HL-60 (cell line): ENCODE measurements at regions not wholly inside any gene's neighbourhood (a gene's known extent, or its start where the extent isn't known, plus 50 kb on each side); places are given as distances from the start of the nearest gene placed in this dataset.

Experiments used
- GABPA ChIP-seq: IDR thresholded peaks from 2 replicates; pipeline ENCODE4 v1.6.1; 2012; ENCODE audit warnings: low read depth
- POLR2AphosphoS5 ChIP-seq: IDR thresholded peaks from 2 replicates; pipeline ENCODE4 v1.6.1; 2012; ENCODE audit warnings: low read depth
- TF ChIP-seq, protein P1 (sequence below): IDR thresholded peaks from one replicate; pipeline ENCODE4 v1.5.1; 2011; ENCODE audit warnings: low read length, control low read depth, inconsistent platforms; ENCODE audit not compliant: insufficient read depth
- TF ChIP-seq, protein P2 (sequence below): IDR thresholded peaks from 2 replicates; pipeline ENCODE4 v1.6.1; 2012; ENCODE audit warnings: low read depth; ENCODE audit not compliant: insufficient replicate concordance

DNA sequence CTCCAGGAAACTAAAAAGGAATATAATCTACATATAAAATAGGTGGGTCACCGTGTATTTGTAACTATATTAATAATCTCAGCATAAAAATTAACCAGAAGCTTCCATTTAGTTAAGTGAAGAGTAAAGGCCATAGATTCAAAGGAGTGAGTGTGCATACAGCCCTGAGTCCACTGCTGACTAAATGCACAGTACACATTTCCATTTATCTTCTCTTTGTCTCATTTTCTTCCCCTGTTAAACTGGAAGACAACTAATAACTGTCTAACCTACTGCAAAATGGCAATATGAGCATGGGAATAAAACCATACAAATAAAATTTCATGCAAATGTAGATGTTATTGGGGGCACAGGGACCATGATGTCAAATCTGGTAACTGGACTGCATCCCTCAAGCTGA is 59.9 kb upstream of the DAB2 start:
- TF ChIP-seq, protein P1, sequence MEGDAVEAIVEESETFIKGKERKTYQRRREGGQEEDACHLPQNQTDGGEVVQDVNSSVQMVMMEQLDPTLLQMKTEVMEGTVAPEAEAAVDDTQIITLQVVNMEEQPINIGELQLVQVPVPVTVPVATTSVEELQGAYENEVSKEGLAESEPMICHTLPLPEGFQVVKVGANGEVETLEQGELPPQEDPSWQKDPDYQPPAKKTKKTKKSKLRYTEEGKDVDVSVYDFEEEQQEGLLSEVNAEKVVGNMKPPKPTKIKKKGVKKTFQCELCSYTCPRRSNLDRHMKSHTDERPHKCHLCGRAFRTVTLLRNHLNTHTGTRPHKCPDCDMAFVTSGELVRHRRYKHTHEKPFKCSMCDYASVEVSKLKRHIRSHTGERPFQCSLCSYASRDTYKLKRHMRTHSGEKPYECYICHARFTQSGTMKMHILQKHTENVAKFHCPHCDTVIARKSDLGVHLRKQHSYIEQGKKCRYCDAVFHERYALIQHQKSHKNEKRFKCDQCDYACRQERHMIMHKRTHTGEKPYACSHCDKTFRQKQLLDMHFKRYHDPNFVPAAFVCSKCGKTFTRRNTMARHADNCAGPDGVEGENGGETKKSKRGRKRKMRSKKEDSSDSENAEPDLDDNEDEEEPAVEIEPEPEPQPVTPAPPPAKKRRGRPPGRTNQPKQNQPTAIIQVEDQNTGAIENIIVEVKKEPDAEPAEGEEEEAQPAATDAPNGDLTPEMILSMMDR: no peak
- TF ChIP-seq POLR2AphosphoS5 (no peak), GABPA (no peak)
- TF ChIP-seq, protein P2, sequence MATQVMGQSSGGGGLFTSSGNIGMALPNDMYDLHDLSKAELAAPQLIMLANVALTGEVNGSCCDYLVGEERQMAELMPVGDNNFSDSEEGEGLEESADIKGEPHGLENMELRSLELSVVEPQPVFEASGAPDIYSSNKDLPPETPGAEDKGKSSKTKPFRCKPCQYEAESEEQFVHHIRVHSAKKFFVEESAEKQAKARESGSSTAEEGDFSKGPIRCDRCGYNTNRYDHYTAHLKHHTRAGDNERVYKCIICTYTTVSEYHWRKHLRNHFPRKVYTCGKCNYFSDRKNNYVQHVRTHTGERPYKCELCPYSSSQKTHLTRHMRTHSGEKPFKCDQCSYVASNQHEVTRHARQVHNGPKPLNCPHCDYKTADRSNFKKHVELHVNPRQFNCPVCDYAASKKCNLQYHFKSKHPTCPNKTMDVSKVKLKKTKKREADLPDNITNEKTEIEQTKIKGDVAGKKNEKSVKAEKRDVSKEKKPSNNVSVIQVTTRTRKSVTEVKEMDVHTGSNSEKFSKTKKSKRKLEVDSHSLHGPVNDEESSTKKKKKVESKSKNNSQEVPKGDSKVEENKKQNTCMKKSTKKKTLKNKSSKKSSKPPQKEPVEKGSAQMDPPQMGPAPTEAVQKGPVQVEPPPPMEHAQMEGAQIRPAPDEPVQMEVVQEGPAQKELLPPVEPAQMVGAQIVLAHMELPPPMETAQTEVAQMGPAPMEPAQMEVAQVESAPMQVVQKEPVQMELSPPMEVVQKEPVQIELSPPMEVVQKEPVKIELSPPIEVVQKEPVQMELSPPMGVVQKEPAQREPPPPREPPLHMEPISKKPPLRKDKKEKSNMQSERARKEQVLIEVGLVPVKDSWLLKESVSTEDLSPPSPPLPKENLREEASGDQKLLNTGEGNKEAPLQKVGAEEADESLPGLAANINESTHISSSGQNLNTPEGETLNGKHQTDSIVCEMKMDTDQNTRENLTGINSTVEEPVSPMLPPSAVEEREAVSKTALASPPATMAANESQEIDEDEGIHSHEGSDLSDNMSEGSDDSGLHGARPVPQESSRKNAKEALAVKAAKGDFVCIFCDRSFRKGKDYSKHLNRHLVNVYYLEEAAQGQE: no peak
